ENCODE measurements at regions not wholly inside any gene's neighbourhood (a gene's known extent, or its start where the extent isn't known, plus 50 kb on each side); places are given as distances from the start of the nearest gene placed in this dataset.

- Histone ChIP-seq H3K4me2 (no peak overlapping the region), H3K36me3 (no peaks in the 10 kb centered on the region), H3K9ac (no peak overlapping the region), H3K4me1 (no peaks in the 10 kb centered on the region), H3K27ac (no peak overlapping the region), H3K27me3 (no peaks in the 10 kb centered on the region), H4K20me1 (no peaks in the 10 kb centered on the region), H3K4me3 (no peak overlapping the region), H3K9me3 (replicated peaks in 1 of 11) (no peaks in the 10 kb centered on the region)
- no peak for TF ChIP-seq Cebpa-rat (IDR thresholded peaks at IDR 0.05)
Observed at GRCh38 chr13:39269004-39269403, 230.7 kb downstream of the NHLRC3 start.

- Histone ChIP-seq H3K9me3 (replicated peaks in 1 of 11) (no peaks in the 10 kb centered on the region), H3K4me2 (no peak overlapping the region), H4K20me1 (no peaks in the 10 kb centered on the region), H3K27ac (no peak overlapping the region), H3K4me1 (no peaks in the 10 kb centered on the region), H3K9ac (no peak overlapping the region), H3K36me3 (no peaks in the 10 kb centered on the region), H3K4me3 (no peak overlapping the region), H3K27me3 (no peaks in the 10 kb centered on the region)
- no peak for TF ChIP-seq Cebpa-rat (IDR thresholded peaks at IDR 0.05)
Observed at GRCh38 chr13:39269411-39269810, 231.2 kb downstream of the NHLRC3 start.

GRCh38 chr13:39272994-39273393 is 234.7 kb downstream of the NHLRC3 start:
- Histone ChIP-seq H3K9ac (no peak overlapping the region), H3K27ac (no peak overlapping the region), H4K20me1 (no peaks in the 10 kb centered on the region), H3K27me3 (no peaks in the 10 kb centered on the region), H3K4me3 (no peak overlapping the region), H3K4me2 (no peak overlapping the region), H3K4me1 (no peaks in the 10 kb centered on the region), H3K36me3 (no peaks in the 10 kb centered on the region), H3K9me3 (replicated peaks in 1 of 11) (no peaks in the 10 kb centered on the region)
- TF ChIP-seq Cebpa-rat (IDR thresholded peaks at IDR 0.05), result no peak

- Histone ChIP-seq H3K9ac (no peak overlapping the region), H3K36me3 (no peaks in the 10 kb centered on the region), H3K27me3 (no peaks in the 10 kb centered on the region), H3K9me3 (replicated peaks in 1 of 11) (no peaks in the 10 kb centered on the region), H3K4me1 (no peaks in the 10 kb centered on the region), H3K27ac (no peak overlapping the region), H3K4me3 (no peak overlapping the region), H3K4me2 (no peak overlapping the region), H4K20me1 (no peaks in the 10 kb centered on the region)
- TF ChIP-seq Cebpa-rat (IDR thresholded peaks at IDR 0.05), result no peak
Observed at GRCh38 chr13:39273953-39274738, 235.9 kb downstream of the NHLRC3 start.

- Histone ChIP-seq H3K9ac (no peak overlapping the region), H3K36me3 (no peaks in the 10 kb centered on the region), H3K4me3 (no peak overlapping the region), H4K20me1 (no peaks in the 10 kb centered on the region), H3K4me1 (no peaks in the 10 kb centered on the region), H3K27me3 (no peaks in the 10 kb centered on the region), H3K9me3 (replicated peaks in 1 of 11) (no peaks in the 10 kb centered on the region), H3K27ac (no peak overlapping the region), H3K4me2 (no peak overlapping the region)
- no peak for TF ChIP-seq Cebpa-rat (IDR thresholded peaks at IDR 0.05)
Observed at GRCh38 chr13:39274739-39275325, 236.6 kb downstream of the NHLRC3 start.

GRCh38 chr13:39279077-39279476 is 240.8 kb downstream of the NHLRC3 start:
- Histone ChIP-seq H3K4me1 (peaks cover 0 to 18% (median 0%) of the 10 kb centered on the region in 10 experiments; a peak in 3 of 20 replicates), H4K20me1 (no peaks in the 10 kb centered on the region), H3K27ac (no peak overlapping the region), H3K4me2 (no peak overlapping the region), H3K27me3 (no peaks in the 10 kb centered on the region), H3K9me3 (replicated peaks in 1 of 11) (no peaks in the 10 kb centered on the region), H3K4me3 (no peak overlapping the region), H3K36me3 (no peaks in the 10 kb centered on the region), H3K9ac (no peak overlapping the region)
- TF ChIP-seq Cebpa-rat (IDR thresholded peaks at IDR 0.05), result no peak

GRCh38 chr13:39281539-39282150 is 243.4 kb downstream of the NHLRC3 start:
- peaks cover 0 to 18% (median 0%) of the 10 kb centered on the region in 10 experiments; a peak in 3 of 20 replicates for H3K4me1 ChIP-seq
- H4K20me1 ChIP-seq, result no peaks in the 10 kb centered on the region
- H3K27ac ChIP-seq, result no peak overlapping the region
- H3K36me3 ChIP-seq, result no peaks in the 10 kb centered on the region
- no peak overlapping the region for H3K4me3 ChIP-seq
- H3K27me3 ChIP-seq, result no peaks in the 10 kb centered on the region
- TF ChIP-seq Cebpa-rat (IDR thresholded peaks at IDR 0.05), result no peak
- H3K9ac ChIP-seq, result no peak overlapping the region
- peaks cover 0 to 6% (median 5%) of the 10 kb centered on the region in 11 experiments; a peak in 14 of 22 replicates for H3K9me3 ChIP-seq (replicated peaks in 1 of 11)
- H3K4me2 ChIP-seq, result peak overlapping the region in 1 of 11 experiments; percentile 3; a peak in 1 of 22 replicates

GRCh38 chr13:39282400-39282972 is 244.2 kb downstream of the NHLRC3 start:
- TF ChIP-seq Cebpa-rat (IDR thresholded peaks at IDR 0.05), result no peak
- no peak overlapping the region for H3K27ac ChIP-seq
- H3K4me3 ChIP-seq, result no peak overlapping the region
- H3K9ac ChIP-seq, result no peak overlapping the region
- peaks cover 8 to 15% (median 14%) of the 10 kb centered on the region in 11 experiments; a peak in 20 of 22 replicates for H3K9me3 ChIP-seq (replicated peaks in 1 of 11)
- no peaks in the 10 kb centered on the region for H4K20me1 ChIP-seq
- peaks cover 0 to 18% (median 0%) of the 10 kb centered on the region in 10 experiments; a peak in 3 of 20 replicates for H3K4me1 ChIP-seq
- H3K27me3 ChIP-seq, result no peaks in the 10 kb centered on the region
- peak overlapping the region in 2 of 11 experiments; percentile 14 to 40; a peak in 2 of 22 replicates for H3K4me2 ChIP-seq
- no peaks in the 10 kb centered on the region for H3K36me3 ChIP-seq

- no peaks in the 10 kb centered on the region for H4K20me1 ChIP-seq
- no peak overlapping the region for H3K4me3 ChIP-seq
- no peak overlapping the region for H3K27ac ChIP-seq
- no peaks in the 10 kb centered on the region for H3K27me3 ChIP-seq
- TF ChIP-seq Cebpa-rat (IDR thresholded peaks at IDR 0.05), result no peak
- no peak overlapping the region for H3K9ac ChIP-seq
- H3K36me3 ChIP-seq, result no peaks in the 10 kb centered on the region
- peaks cover 14 to 20% (median 19%) of the 10 kb centered on the region in 11 experiments; a peak in 20 of 22 replicates for H3K9me3 ChIP-seq (replicated peaks in 1 of 11)
- peak overlapping the region in 1 of 11 experiments; percentile 40; a peak in 1 of 22 replicates for H3K4me2 ChIP-seq
- H3K4me1 ChIP-seq, result peaks cover 0 to 18% (median 0%) of the 10 kb centered on the region in 10 experiments; a peak in 3 of 20 replicates
Observed at GRCh38 chr13:39283072-39283471, 244.8 kb downstream of the NHLRC3 start.

Measured in BLaER1 treated with 17β-estradiol and CSF1 and Interleukin-3, amounts not matched to agents 10 nM and 100 nM (cell line).